Activated CD8-positive, alpha-beta memory T cell treated with anti-CD3 and anti-CD28 coated beads for 1 hour (primary cell): ENCODE measurements at regions not wholly inside any gene's neighbourhood (a gene's known extent, or its start where the extent isn't known, plus 50 kb on each side); places are given as distances from the start of the nearest gene placed in this dataset.

ENCODE experiments used
- DNase-seq, 2 donors: peaks; one replicate each; pipeline ENCODE4 v3.0.0-alpha.2; 2020; ENCODE audit warnings: low read depth in 1 of 2; ENCODE audit errors: extremely low read depth in 1 of 2

- DNase-seq = no peak
These were observed 176.6 kb downstream of the GALC start for GRCh38 chr14:87816416-87816815.

GRCh38 chr14:87815121-87815520 lies 177.9 kb downstream of the GALC start:
- no peak for DNase-seq

GRCh38 chr14:87813686-87814085 lies 179.3 kb downstream of the GALC start:
- no peak for DNase-seq

- no peak for DNase-seq
These were observed 179.8 kb downstream of the GALC start for GRCh38 chr14:87813211-87813610.

GRCh38 chr14:87811246-87811645 lies 181.7 kb downstream of the GALC start:
- no peak for DNase-seq

GRCh38 chr14:87810711-87811110 lies 182.3 kb downstream of the GALC start:
- no peak for DNase-seq

GRCh38 chr14:87809261-87809660 lies 183.7 kb downstream of the GALC start:
- DNase-seq = no peak

- DNase-seq = peak in 1 of 2 donors; percentile 28
These were observed 187.7 kb downstream of the GALC start for GRCh38 chr14:87805315-87805723.

GRCh38 chr14:87800216-87800615 lies 192.8 kb downstream of the GALC start:
- no peak for DNase-seq

GRCh38 chr14:87799400-87799799 lies 193.6 kb downstream of the GALC start:
- DNase-seq = no peak

GRCh38 chr14:87797001-87797400 lies 196.0 kb downstream of the GALC start:
- no peak for DNase-seq

- no peak for DNase-seq
These were observed 198.4 kb downstream of the GALC start for GRCh38 chr14:87794561-87794960.

- no peak for DNase-seq
These were observed 207.1 kb downstream of the GALC start for GRCh38 chr14:87785897-87786296.

- DNase-seq = no peak
These were observed 208.6 kb downstream of the GALC start for GRCh38 chr14:87784386-87784785.

GRCh38 chr14:87783071-87783470 lies 209.9 kb downstream of the GALC start:
- no peak for DNase-seq

- DNase-seq = no peak
These were observed 220.1 kb downstream of the GALC start for GRCh38 chr14:87772854-87773253.

- no peak for DNase-seq
These were observed 225.4 kb downstream of the GALC start for GRCh38 chr14:87767567-87767901.

- no peak for DNase-seq
These were observed 234.1 kb downstream of the GALC start for GRCh38 chr14:87758876-87759275.

- no peak for DNase-seq
These were observed 236.3 kb downstream of the GALC start for GRCh38 chr14:87756661-87757060.

GRCh38 chr14:87754520-87755223 lies 238.3 kb downstream of the GALC start:
- no peak for DNase-seq

GRCh38 chr14:87748558-87748957 lies 244.4 kb downstream of the GALC start:
- no peak for DNase-seq

- no peak for DNase-seq
These were observed 247.4 kb downstream of the GALC start for GRCh38 chr14:87745507-87746118.
